B cell (primary cell): ENCODE measurements at regions not wholly inside any gene's neighbourhood (a gene's known extent, or its start where the extent isn't known, plus 50 kb on each side); places are given as distances from the start of the nearest gene placed in this dataset.

Experiments
- ATAC-seq: fragments of 200-7000 bp; cut with Tn5 transposase; one replicate; pipeline ENCODE4 v1.10.0; 2021; ENCODE audit warnings: low read depth, mild to moderate bottlenecking, moderate number of reproducible peaks, moderate library complexity
- CTCF ChIA-PET: fragments of 350-600 bp; sonication (Branson Sonifier 250); formaldehyde crosslinking; loops from one replicate; lab custom pipeline; 2021; ENCODE audit warnings: antibody characterized with exemption, inconsistent platforms; lab: Charles Lee
- POLR2A ChIA-PET: fragments of 350-600 bp; sonication (Branson Sonifier 250); formaldehyde crosslinking; loops from one replicate; lab custom pipeline; 2021; ENCODE audit warnings: antibody characterized with exemption; lab: Charles Lee
- DNase-seq: peaks from one replicate; pipeline ENCODE4 v3.0.0; 2013
- H2AFZ ChIP-seq: 2 replicates; pipeline ENCODE4 v1.6.1; 2012; ENCODE audit warnings: mild to moderate bottlenecking, low read depth, low read length; ENCODE audit not compliant: insufficient read depth, poor library complexity, severe bottlenecking
- H3K27ac ChIP-seq, 2 donors: 1 replicate in 1 of 2; 2 replicates in 1 of 2; pipeline ENCODE4 v1.5.1; 2012 to 2013; ENCODE audit warnings: low read length in 2 of 2, mild to moderate bottlenecking in 2 of 2, moderate library complexity in 1 of 2
- H3K27me3 ChIP-seq, 4 experiments: fragments of 200-600 bp in 1 of 4; sonication (generic) in 1 of 4; replicated peaks in 1 of 4; 1 replicate in 2 of 4; 2 replicates in 2 of 4; pipeline versions ENCODE4 v1.6.1 to v1.7.0; 2013 to 2016; ENCODE audit warnings: low read length in 3 of 4, mild to moderate bottlenecking in 2 of 4, mixed read lengths in 1 of 4, moderate library complexity in 1 of 4; ENCODE audit not compliant: insufficient read depth in 4 of 4, control insufficient read depth in 3 of 4; ENCODE audit errors: control extremely low read depth in 1 of 4
- H3K36me3 ChIP-seq, 2 experiments: replicated peaks in 1 of 2; 1 replicate in 1 of 2; 2 replicates in 1 of 2; pipeline versions ENCODE4 v1.6.1 to v1.7.1; 2013; ENCODE audit warnings: low read length in 1 of 2; ENCODE audit not compliant: insufficient read depth in 2 of 2, control insufficient read depth in 1 of 2; ENCODE audit errors: control extremely low read depth in 1 of 2, extremely low read depth in 1 of 2
- H3K4me1 ChIP-seq, 2 donors: fragments of 200-600 bp in 1 of 2; sonication (generic) in 1 of 2; 1 replicate in 1 of 2; 2 replicates in 1 of 2; pipeline versions ENCODE4 v1.5.1 to v1.6.1; 2013 to 2017; ENCODE audit warnings: low read length in 2 of 2; ENCODE audit not compliant: control insufficient read depth in 2 of 2, insufficient read depth in 2 of 2
- H3K4me2 ChIP-seq: replicated peaks from 2 replicates; pipeline ENCODE3; 2012; ENCODE audit warnings: mild to moderate bottlenecking, low read depth, low read length; ENCODE audit not compliant: poor library complexity, severe bottlenecking
- H3K4me3 ChIP-seq, 5 experiments: fragments of 200-600 bp in 1 of 5; sonication (generic) in 1 of 5; 1 replicate in 3 of 5; 2 replicates in 2 of 5; pipeline versions ENCODE4 v1.5.1 to v1.7.0; 2011 to 2016; ENCODE audit warnings: low read length in 4 of 5, mild to moderate bottlenecking in 4 of 5, low read depth in 2 of 5, control low read depth in 1 of 5, moderate library complexity in 1 of 5; ENCODE audit not compliant: insufficient read depth in 1 of 5; ENCODE audit errors: control extremely low read depth in 1 of 5, extremely low read depth in 1 of 5
- H3K79me2 ChIP-seq: fragments of 200-600 bp; sonication (generic); one replicate; pipeline ENCODE4 v1.6.0; 2016; ENCODE audit warnings: low read length; ENCODE audit not compliant: control insufficient read depth, insufficient read depth
- H3K9ac ChIP-seq: fragments of 200-600 bp; sonication (generic); 2 replicates; pipeline ENCODE4 v1.6.1; 2017; ENCODE audit warnings: mild to moderate bottlenecking, low read length, moderate library complexity
- H3K9me3 ChIP-seq, 3 donors: one replicate each; pipeline versions ENCODE4 v1.6.1 to v1.7.1; 2013; ENCODE audit warnings: low read length in 2 of 3; ENCODE audit not compliant: control insufficient read depth in 2 of 3, insufficient read depth in 1 of 3; ENCODE audit errors: control extremely low read depth in 1 of 3
- H4K20me1 ChIP-seq: 2 replicates; pipeline ENCODE4 v1.6.0; 2012; ENCODE audit warnings: mild to moderate bottlenecking, low read length; ENCODE audit not compliant: insufficient read depth, control insufficient read depth, poor library complexity, severe bottlenecking
- H3K27ac Mint-ChIP-seq: one replicate; pipeline ENCODE4 v1.8.0; 2021; ENCODE audit warnings: mixed read lengths
- H3K27me3 Mint-ChIP-seq: one replicate; pipeline ENCODE4 v1.8.0; 2021; ENCODE audit warnings: mixed read lengths
- H3K4me1 Mint-ChIP-seq: one replicate; pipeline ENCODE4 v1.8.0; 2021; ENCODE audit warnings: mixed read lengths
- H3K4me3 Mint-ChIP-seq: one replicate; pipeline ENCODE4 v1.8.0; 2021; ENCODE audit warnings: mixed read lengths
- H3K9me3 Mint-ChIP-seq: one replicate; pipeline ENCODE4 v1.8.0; 2022; ENCODE audit warnings: mixed read lengths; ENCODE audit not compliant: insufficient read depth
- EZH2 ChIP-seq: IDR thresholded peaks from 2 replicates; pipeline ENCODE4 v1.6.1; 2012; ENCODE audit warnings: borderline replicate concordance, low read depth, mild to moderate bottlenecking, moderate library complexity, low read length; ENCODE audit not compliant: insufficient read depth, poor library complexity, severe bottlenecking
- WGBS: methylation state at CpG from one replicate; pipeline ENCODE4 v1.1.5; 2013; ENCODE audit warnings: missing lambda C conversion rate; ENCODE audit not compliant: insufficient coverage; 5-methylcytosine and 5-hydroxymethylcytosine counted together
- intact Hi-C: fragments of 100-400 bp; cut with micrococcal nuclease; formaldehyde crosslinking; loops from one replicate; pipeline ENCODE4 v1.10.0; 2022
- TF ChIP-seq, protein P1 (sequence below): fragments of 200-600 bp; IDR thresholded peaks from one replicate; pipeline ENCODE4 v1.8.0; 2022; ENCODE audit warnings: antibody characterized with exemption, mild to moderate bottlenecking

GRCh38 chr18:70981400-70982140, 692.7 kb downstream of the SOCS6 start:
- no peaks in the 10 kb centered on the region for H3K27me3 ChIP-seq
- H3K4me3 ChIP-seq: no peak overlapping the region
- no peaks in the 10 kb centered on the region for H3K4me1 ChIP-seq
- H3K36me3 ChIP-seq: no peaks in the 10 kb centered on the region
- ATAC-seq (no peak), DNase-seq (no peak)
- Mint-ChIP-seq H3K27ac (no peak overlapping the region), H3K9me3 (peaks cover 10% of the 10 kb centered on the region), H3K4me3 (no peak overlapping the region), H3K27me3 (no peaks in the 10 kb centered on the region), H3K4me1 (no peaks in the 10 kb centered on the region)
- intact Hi-C loops: no loop called here
- 100% methylated on average over 3 of the region's 6 CpGs for WGBS
- no peak overlapping the region for H3K4me2 ChIP-seq
- H3K79me2 ChIP-seq: no peaks in the 10 kb centered on the region
- no peaks in the 10 kb centered on the region for H4K20me1 ChIP-seq
- H2AFZ ChIP-seq: no peak overlapping the region
- POLR2A ChIA-PET: no interaction called here
- H3K9ac ChIP-seq: no peak overlapping the region
- TF ChIP-seq, protein P1, sequence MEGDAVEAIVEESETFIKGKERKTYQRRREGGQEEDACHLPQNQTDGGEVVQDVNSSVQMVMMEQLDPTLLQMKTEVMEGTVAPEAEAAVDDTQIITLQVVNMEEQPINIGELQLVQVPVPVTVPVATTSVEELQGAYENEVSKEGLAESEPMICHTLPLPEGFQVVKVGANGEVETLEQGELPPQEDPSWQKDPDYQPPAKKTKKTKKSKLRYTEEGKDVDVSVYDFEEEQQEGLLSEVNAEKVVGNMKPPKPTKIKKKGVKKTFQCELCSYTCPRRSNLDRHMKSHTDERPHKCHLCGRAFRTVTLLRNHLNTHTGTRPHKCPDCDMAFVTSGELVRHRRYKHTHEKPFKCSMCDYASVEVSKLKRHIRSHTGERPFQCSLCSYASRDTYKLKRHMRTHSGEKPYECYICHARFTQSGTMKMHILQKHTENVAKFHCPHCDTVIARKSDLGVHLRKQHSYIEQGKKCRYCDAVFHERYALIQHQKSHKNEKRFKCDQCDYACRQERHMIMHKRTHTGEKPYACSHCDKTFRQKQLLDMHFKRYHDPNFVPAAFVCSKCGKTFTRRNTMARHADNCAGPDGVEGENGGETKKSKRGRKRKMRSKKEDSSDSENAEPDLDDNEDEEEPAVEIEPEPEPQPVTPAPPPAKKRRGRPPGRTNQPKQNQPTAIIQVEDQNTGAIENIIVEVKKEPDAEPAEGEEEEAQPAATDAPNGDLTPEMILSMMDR: no peak
- no peak for TF ChIP-seq EZH2
- peaks cover 0 to 10% (median 3%) of the 10 kb centered on the region in 3 donors for H3K9me3 ChIP-seq
- H3K27ac ChIP-seq: no peak overlapping the region
- CTCF ChIA-PET: no interaction called here

- ChIA-PET POLR2A (no interaction called here), CTCF (no interaction called here)
- H3K9me3 Mint-ChIP-seq: no peaks in the 10 kb centered on the region
- H3K36me3 ChIP-seq: no peaks in the 10 kb centered on the region
- H3K27ac Mint-ChIP-seq: no peak overlapping the region
- H3K27me3 ChIP-seq: no peaks in the 10 kb centered on the region
- no peak overlapping the region for H2AFZ ChIP-seq
- WGBS: no CpG with 5 or more reads among the region's 5 CpGs
- H3K4me3 Mint-ChIP-seq: no peak overlapping the region
- DNase-seq: no peak
- ATAC-seq: no peak
- no peaks in the 10 kb centered on the region for H3K79me2 ChIP-seq
- no peaks in the 10 kb centered on the region for H3K4me1 Mint-ChIP-seq
- no peak overlapping the region for H3K4me3 ChIP-seq
- intact Hi-C loops: no loop called here
- no peak overlapping the region for H3K4me2 ChIP-seq
- H3K27me3 Mint-ChIP-seq: no peaks in the 10 kb centered on the region
- H3K9ac ChIP-seq: no peak overlapping the region
- no peaks in the 10 kb centered on the region for H3K4me1 ChIP-seq
- no peak overlapping the region for H3K27ac ChIP-seq
- H4K20me1 ChIP-seq: no peaks in the 10 kb centered on the region
- no peak for TF ChIP-seq EZH2
- TF ChIP-seq, protein P1: no peak
- H3K9me3 ChIP-seq: peaks cover 0 to 7% (median 0%) of the 10 kb centered on the region in 3 donors
These were observed 684.8 kb downstream of the SOCS6 start for GRCh38 chr18:70973626-70974025.
